GM12891 (cell line): ENCODE measurements at regions not wholly inside any gene's neighbourhood (a gene's known extent, or its start where the extent isn't known, plus 50 kb on each side); places are given as distances from the start of the nearest gene placed in this dataset.

Experiments used
- DNase-seq: peaks from one replicate; pipeline ENCODE4 v3.0.0; 2011; ENCODE audit warnings: low spot score; ENCODE audit not compliant: insufficient read length
- FAIRE-seq: peaks from 2 replicates; lab custom pipeline; 2011; peaks lifted over from hg19 to GRCh38; lab: Jason Lieb, UNC
- PAX5 ChIP-seq: IDR thresholded peaks from 2 replicates; pipeline ENCODE4 v1.6.1; 2011; ENCODE audit warnings: low read length, moderate library complexity, mild to moderate bottlenecking; ENCODE audit not compliant: insufficient read depth, severe bottlenecking
- POLR2A ChIP-seq: IDR thresholded peaks from 2 replicates; pipeline ENCODE4 v1.6.1; 2011; ENCODE audit warnings: low read depth, low read length, control low read depth
- POLR2AphosphoS5 ChIP-seq: IDR thresholded peaks from 2 replicates; pipeline ENCODE4 v1.6.1; 2011; ENCODE audit warnings: low read depth, low read length, control low read depth
- POU2F2 ChIP-seq: IDR thresholded peaks from 2 replicates; pipeline ENCODE4 v1.6.1; 2011; ENCODE audit warnings: low read depth, mild to moderate bottlenecking, control low read depth, low read length, moderate library complexity
- SPI1 ChIP-seq: IDR thresholded peaks from 2 replicates; pipeline ENCODE4 v1.6.1; 2011; ENCODE audit warnings: low read depth, low read length, control low read depth
- TAF1 ChIP-seq: IDR thresholded peaks from 2 replicates; pipeline ENCODE4 v1.6.1; 2011; ENCODE audit warnings: low read depth, low read length, control low read depth

- TF ChIP-seq PAX5, result no peak
- FAIRE-seq (no peak), DNase-seq (no peak)
Observed at GRCh38 chr10:57535306-57535705, 732.4 kb downstream of the IPMK start.

- TF ChIP-seq TAF1 (no peak), POU2F2 (no peak), PAX5 (no peak), POLR2A (no peak), SPI1 (no peak), POLR2AphosphoS5 (no peak)
- DNase-seq (no peak), FAIRE-seq (no peak)
Observed at GRCh38 chr10:57513637-57514036, 754.1 kb downstream of the IPMK start.

- TF ChIP-seq SPI1 (no peak), POU2F2 (no peak), PAX5 (no peak), TAF1 (no peak), POLR2A (no peak)
- DNase-seq (no peak), FAIRE-seq (no peak)
Observed at GRCh38 chr10:57507788-57508187, 759.9 kb downstream of the IPMK start.

- TF ChIP-seq PAX5 (no peak), POLR2AphosphoS5 (no peak), POLR2A (no peak), TAF1 (no peak), POU2F2 (no peak), SPI1 (no peak)
- DNase-seq (no peak), FAIRE-seq (no peak)
Observed at GRCh38 chr10:57506414-57507094, 761.1 kb downstream of the IPMK start.

- DNase-seq (no peak), FAIRE-seq (no peak)
- TF ChIP-seq POLR2AphosphoS5 (no peak), POU2F2 (no peak), SPI1 (no peak)
Observed at GRCh38 chr10:57494486-57494885, 773.2 kb downstream of the IPMK start.

GRCh38 chr10:57482259-57482658 lies 785.4 kb downstream of the IPMK start:
- no peak for DNase-seq
- FAIRE-seq, result no peak
- TF ChIP-seq PAX5 (no peak), SPI1 (no peak), POLR2A (no peak), POLR2AphosphoS5 (no peak)

- DNase-seq (no peak), FAIRE-seq (no peak)
- no peak for TF ChIP-seq POLR2A
Observed at GRCh38 chr10:57472823-57473619, 794.7 kb downstream of the IPMK start.

GRCh38 chr10:57468894-57469432 lies 798.7 kb downstream of the IPMK start:
- TF ChIP-seq TAF1, result no peak
- TF ChIP-seq PAX5, result no peak
- TF ChIP-seq SPI1, result no peak
- no peak for TF ChIP-seq POLR2AphosphoS5
- DNase-seq (no peak), FAIRE-seq (no peak)

GRCh38 chr10:57465155-57465554 lies 802.5 kb downstream of the IPMK start:
- TF ChIP-seq TAF1 (no peak), POLR2A (no peak), PAX5 (no peak), POLR2AphosphoS5 (no peak), SPI1 (peak; percentile 38)
- no peak for DNase-seq
- FAIRE-seq, result no peak

- TF ChIP-seq PAX5 (no peak), POLR2AphosphoS5 (no peak), TAF1 (no peak), POU2F2 (no peak), POLR2A (no peak), SPI1 (no peak)
- DNase-seq (no peak), FAIRE-seq (no peak)
Observed at GRCh38 chr10:57460540-57460939, 807.2 kb downstream of the IPMK start.

GRCh38 chr10:57457972-57458512 lies 809.7 kb downstream of the IPMK start:
- TF ChIP-seq POU2F2, result no peak
- TF ChIP-seq POLR2A, result no peak
- no peak for TF ChIP-seq TAF1
- TF ChIP-seq PAX5, result no peak
- DNase-seq (no peak), FAIRE-seq (no peak)
